Neuronal stem cell (in vitro differentiated cells): ENCODE measurements at regions not wholly inside any gene's neighbourhood (a gene's known extent, or its start where the extent isn't known, plus 50 kb on each side); places are given as distances from the start of the nearest gene placed in this dataset.
A peak's percentile ranks its signal among the peaks of the same experiment; 100 is the strongest.

ENCODE experiments used
- DNase-seq: peaks from one replicate; pipeline ENCODE4 v3.0.0-alpha.2; 2013; ENCODE audit warnings: low spot score
- H2AFZ ChIP-seq: one replicate; pipeline ENCODE4 v1.6.1; 2013; ENCODE audit warnings: mild to moderate bottlenecking, low read length, inconsistent platforms
- H2AK5ac ChIP-seq: 2 replicates; pipeline ENCODE4 v1.6.1; 2013; ENCODE audit warnings: low read depth, mild to moderate bottlenecking, inconsistent platforms, low read length, moderate library complexity, mixed read lengths
- H2BK120ac ChIP-seq: 2 replicates; pipeline ENCODE4 v1.6.1; 2013; ENCODE audit warnings: low read depth, mild to moderate bottlenecking, inconsistent platforms, low read length, moderate library complexity, mixed read lengths
- H2BK12ac ChIP-seq: one replicate; pipeline ENCODE4 v1.6.1; 2013; ENCODE audit warnings: low read length, inconsistent platforms
- H2BK15ac ChIP-seq: 2 replicates; pipeline ENCODE4 v1.6.1; 2013; ENCODE audit warnings: mild to moderate bottlenecking, low read length, inconsistent platforms, mixed read lengths
- H2BK5ac ChIP-seq: one replicate; pipeline ENCODE4 v1.6.1; 2013; ENCODE audit warnings: inconsistent platforms, mild to moderate bottlenecking, low read length, moderate library complexity
- H3K14ac ChIP-seq: one replicate; pipeline ENCODE4 v1.6.1; 2013; ENCODE audit warnings: low read length, inconsistent platforms
- H3K18ac ChIP-seq: 2 replicates; pipeline ENCODE4 v1.6.1; 2013; ENCODE audit warnings: low read length, inconsistent platforms
- H3K23ac ChIP-seq: 2 replicates; pipeline ENCODE4 v1.6.1; 2013; ENCODE audit warnings: low read depth, mild to moderate bottlenecking, mixed read lengths, low read length, inconsistent platforms; ENCODE audit not compliant: poor library complexity
- H3K27ac ChIP-seq: replicated peaks from 3 replicates; pipeline ENCODE4 v1.5.1; 2013; ENCODE audit warnings: low read length, inconsistent platforms
- H3K27me3 ChIP-seq, 3 experiments: 2 replicates each; pipeline ENCODE4 v1.6.1; 2013; ENCODE audit warnings: low read length in 3 of 3, mild to moderate bottlenecking in 2 of 3, inconsistent platforms in 1 of 3, low read depth in 1 of 3, mixed read lengths in 1 of 3, moderate library complexity in 1 of 3; ENCODE audit not compliant: control insufficient read depth in 3 of 3, insufficient read depth in 3 of 3
- H3K36me3 ChIP-seq, 2 donors: replicated peaks in 1 of 2; 2 replicates each; pipeline ENCODE4 v1.6.1; 2013; ENCODE audit warnings: low read length in 2 of 2; ENCODE audit not compliant: control insufficient read depth in 2 of 2, insufficient read depth in 2 of 2
- H3K4ac ChIP-seq: 2 replicates; pipeline ENCODE4 v1.6.1; 2013; ENCODE audit warnings: inconsistent platforms, mild to moderate bottlenecking, low read length, moderate library complexity
- H3K4me1 ChIP-seq, 2 donors: 1 replicate in 1 of 2; 2 replicates in 1 of 2; pipeline ENCODE4 v1.6.1; 2013; ENCODE audit warnings: low read length in 2 of 2, low read depth in 1 of 2; ENCODE audit not compliant: control insufficient read depth in 2 of 2, insufficient read depth in 1 of 2
- H3K4me2 ChIP-seq: one replicate; pipeline ENCODE4 v1.6.1; 2013; ENCODE audit warnings: mild to moderate bottlenecking, low read length, inconsistent platforms; ENCODE audit not compliant: insufficient read depth, poor library complexity, severe bottlenecking
- H3K4me3 ChIP-seq, 2 donors: 2 replicates each; pipeline ENCODE4 v1.5.1; 2013; ENCODE audit warnings: low read length in 2 of 2, mild to moderate bottlenecking in 2 of 2, inconsistent platforms in 1 of 2, moderate library complexity in 1 of 2
- H3K79me1 ChIP-seq: one replicate; pipeline ENCODE4 v1.6.1; 2013; ENCODE audit warnings: low read depth, mild to moderate bottlenecking, inconsistent platforms, low read length, moderate library complexity
- H3K9ac ChIP-seq: one replicate; pipeline ENCODE4 v1.6.1; 2013; ENCODE audit warnings: mild to moderate bottlenecking, low read depth, low read length, inconsistent platforms; ENCODE audit not compliant: poor library complexity
- H3K9me3 ChIP-seq, 2 donors: replicated peaks in 1 of 2; 2 replicates each; pipeline versions ENCODE3 to v1.6.1; 2013; ENCODE audit warnings: low read length in 2 of 2, mild to moderate bottlenecking in 2 of 2, inconsistent platforms in 1 of 2, low read depth in 1 of 2, mixed read lengths in 1 of 2, moderate library complexity in 1 of 2; ENCODE audit not compliant: control insufficient read depth in 2 of 2, insufficient read depth in 1 of 2
- H4K8ac ChIP-seq: one replicate; pipeline ENCODE4 v1.6.1; 2013; ENCODE audit warnings: low read depth, mild to moderate bottlenecking, inconsistent platforms, low read length, moderate library complexity
- H4K91ac ChIP-seq: one replicate; pipeline ENCODE4 v1.6.1; 2013; ENCODE audit warnings: low read length, low read depth, mild to moderate bottlenecking, inconsistent platforms; ENCODE audit not compliant: poor library complexity
- WGBS, 2 donors: extraction: QIAGEN DNeasy Blood & Tissue Kit; methylation state at CpG; one replicate each; pipeline ENCODE4 v1.1.7; 2013; ENCODE audit warnings: missing lambda C conversion rate in 2 of 2, mixed read lengths in 1 of 2; ENCODE audit not compliant: insufficient read length in 2 of 2, insufficient replicate concordance in 1 of 2; ENCODE audit errors: extremely low coverage in 2 of 2; 5-methylcytosine and 5-hydroxymethylcytosine counted together

DNA sequence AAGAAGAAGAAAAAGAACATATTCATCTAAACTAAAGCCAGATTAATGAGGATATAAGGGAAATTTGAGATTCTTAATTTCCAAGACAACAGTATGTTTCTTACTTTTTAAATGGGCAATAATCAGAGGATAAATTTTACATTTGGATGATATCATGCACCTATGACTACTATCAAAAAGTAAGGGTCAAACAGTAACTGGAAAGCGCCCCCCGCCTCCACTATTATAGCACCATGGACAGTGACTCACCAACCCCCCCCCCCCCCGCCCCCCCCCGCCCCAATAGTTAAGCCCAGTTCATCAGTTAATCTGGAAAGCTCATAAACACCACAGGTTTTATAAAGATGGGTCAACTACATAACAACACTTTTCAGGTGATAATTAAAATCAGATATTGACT, 194.3 kb upstream of the DGKB start:
- H3K79me1 ChIP-seq = no peaks in the 10 kb centered on the region
- H4K8ac ChIP-seq = no peak overlapping the region
- no peak overlapping the region for H3K9ac ChIP-seq
- no peak overlapping the region for H3K27ac ChIP-seq
- no peak overlapping the region for H3K23ac ChIP-seq
- H2AFZ ChIP-seq = no peak overlapping the region
- H2BK120ac ChIP-seq = no peak overlapping the region
- H4K91ac ChIP-seq = no peak overlapping the region
- H2AK5ac ChIP-seq = no peak overlapping the region
- no peaks in the 10 kb centered on the region for H3K9me3 ChIP-seq
- H3K4me2 ChIP-seq = no peak overlapping the region
- H3K4me1 ChIP-seq = no peaks in the 10 kb centered on the region
- H3K36me3 ChIP-seq = no peaks in the 10 kb centered on the region
- no CpG with 5 or more reads among the region's 4 CpGs for WGBS, 2 donors
- H3K27me3 ChIP-seq = no peaks in the 10 kb centered on the region
- H2BK12ac ChIP-seq = no peak overlapping the region
- no peak overlapping the region for H3K4ac ChIP-seq
- no peak overlapping the region for H2BK5ac ChIP-seq
- H3K18ac ChIP-seq = no peak overlapping the region
- DNase-seq = no peak
- H3K4me3 ChIP-seq = no peak overlapping the region
- no peak overlapping the region for H2BK15ac ChIP-seq
- no peak overlapping the region for H3K14ac ChIP-seq

DNA sequence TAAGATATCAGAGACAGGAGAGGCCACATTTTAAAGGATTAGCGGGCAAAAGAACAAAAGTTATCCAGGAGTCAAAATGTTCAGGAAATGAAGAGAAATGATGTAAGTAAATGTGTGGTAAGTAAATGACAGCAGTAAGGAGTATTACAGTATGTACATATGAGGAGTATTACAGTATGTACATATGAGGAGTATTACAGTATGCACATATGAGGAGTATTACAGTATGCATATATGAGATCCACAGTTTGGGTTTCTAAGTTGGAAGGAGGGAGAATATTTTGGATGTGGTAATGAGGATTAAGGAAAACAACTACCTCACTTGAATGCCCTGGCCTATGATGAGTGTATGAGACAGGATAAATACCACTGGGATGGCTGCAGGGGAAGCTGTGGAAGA, 192.4 kb upstream of the DGKB start:
- H3K36me3 ChIP-seq = no peaks in the 10 kb centered on the region
- no peak overlapping the region for H2BK120ac ChIP-seq
- H3K9ac ChIP-seq = no peak overlapping the region
- H3K4me1 ChIP-seq = no peaks in the 10 kb centered on the region
- DNase-seq = no peak
- H3K18ac ChIP-seq = no peak overlapping the region
- no peak overlapping the region for H3K23ac ChIP-seq
- no peak overlapping the region for H2BK15ac ChIP-seq
- WGBS, 2 donors = no CpG with 5 or more reads among the region's 1 CpG
- H2AFZ ChIP-seq = no peak overlapping the region
- no peak overlapping the region for H3K14ac ChIP-seq
- H3K4me2 ChIP-seq = no peak overlapping the region
- H2AK5ac ChIP-seq = no peak overlapping the region
- no peaks in the 10 kb centered on the region for H3K27me3 ChIP-seq
- H2BK5ac ChIP-seq = no peak overlapping the region
- H4K91ac ChIP-seq = no peak overlapping the region
- no peaks in the 10 kb centered on the region for H3K79me1 ChIP-seq
- H2BK12ac ChIP-seq = no peak overlapping the region
- H3K4ac ChIP-seq = no peak overlapping the region
- H3K9me3 ChIP-seq = no peaks in the 10 kb centered on the region
- no peak overlapping the region for H3K27ac ChIP-seq
- no peak overlapping the region for H4K8ac ChIP-seq
- H3K4me3 ChIP-seq = no peak overlapping the region

DNA sequence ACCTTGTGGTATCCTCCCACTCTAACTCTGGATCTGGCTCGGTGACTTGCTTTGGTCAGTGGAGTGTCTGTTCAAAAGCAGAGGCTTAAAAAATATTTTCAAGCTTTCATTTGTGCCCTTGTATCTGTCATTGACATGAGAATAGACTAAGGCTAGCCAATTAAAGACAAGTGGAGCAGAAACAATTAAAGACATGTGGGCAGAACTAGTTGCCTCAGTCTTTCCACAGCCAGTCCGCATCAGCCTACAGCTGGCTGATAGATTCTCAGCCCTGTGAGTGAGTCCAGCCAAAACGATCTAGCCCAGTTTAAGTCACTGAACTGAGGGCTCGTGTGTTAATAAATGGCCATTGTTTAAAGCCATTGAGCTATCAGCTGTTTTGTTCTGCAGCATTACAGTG, 185.2 kb upstream of the DGKB start:
- DNase-seq = no peak
- H3K14ac ChIP-seq = no peak overlapping the region
- H3K4me1 ChIP-seq = no peaks in the 10 kb centered on the region
- H3K36me3 ChIP-seq = no peaks in the 10 kb centered on the region
- H3K27me3 ChIP-seq = no peaks in the 10 kb centered on the region
- H2AFZ ChIP-seq = peak overlapping the region; percentile 74
- no peak overlapping the region for H3K4me2 ChIP-seq
- no peak overlapping the region for H4K91ac ChIP-seq
- H2BK12ac ChIP-seq = no peak overlapping the region
- H3K23ac ChIP-seq = no peak overlapping the region
- H2AK5ac ChIP-seq = no peak overlapping the region
- no peak overlapping the region for H2BK5ac ChIP-seq
- no peak overlapping the region for H3K27ac ChIP-seq
- no CpG with 5 or more reads among the region's 4 CpGs for WGBS, 2 donors
- no peak overlapping the region for H3K9ac ChIP-seq
- no peak overlapping the region for H4K8ac ChIP-seq
- no peak overlapping the region for H2BK15ac ChIP-seq
- H3K79me1 ChIP-seq = no peaks in the 10 kb centered on the region
- H2BK120ac ChIP-seq = no peak overlapping the region
- H3K9me3 ChIP-seq = no peaks in the 10 kb centered on the region
- H3K4ac ChIP-seq = no peak overlapping the region
- no peak overlapping the region for H3K4me3 ChIP-seq
- no peak overlapping the region for H3K18ac ChIP-seq

DNA sequence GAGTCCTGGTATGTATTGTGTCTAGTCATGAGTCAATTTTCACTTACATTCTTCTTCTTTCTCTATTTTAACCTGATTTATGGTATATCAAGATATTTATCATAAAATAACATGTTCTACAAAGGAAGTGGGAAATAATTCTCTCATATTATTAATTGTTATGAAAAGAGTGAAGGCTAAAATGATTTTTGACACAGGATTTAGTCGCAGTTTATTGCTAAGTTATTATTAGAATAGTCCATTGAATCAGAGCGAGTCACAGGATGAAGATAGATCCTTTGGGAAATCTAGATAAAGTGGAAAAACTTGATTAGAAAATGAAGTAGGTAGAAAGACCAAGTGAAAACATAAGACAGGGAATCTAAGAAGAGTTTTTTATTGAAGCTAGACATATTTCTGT, 184.3 kb upstream of the DGKB start:
- H3K36me3 ChIP-seq = no peaks in the 10 kb centered on the region
- no peaks in the 10 kb centered on the region for H3K9me3 ChIP-seq
- no peak overlapping the region for H2AFZ ChIP-seq
- H3K27ac ChIP-seq = no peak overlapping the region
- H4K8ac ChIP-seq = no peak overlapping the region
- H3K18ac ChIP-seq = no peak overlapping the region
- H2BK120ac ChIP-seq = no peak overlapping the region
- no peak overlapping the region for H3K4me2 ChIP-seq
- WGBS, 2 donors = no CpG with 5 or more reads among the region's 2 CpGs
- no peak overlapping the region for H3K4me3 ChIP-seq
- no peaks in the 10 kb centered on the region for H3K4me1 ChIP-seq
- no peaks in the 10 kb centered on the region for H3K79me1 ChIP-seq
- no peak overlapping the region for H4K91ac ChIP-seq
- no peak overlapping the region for H3K23ac ChIP-seq
- H2BK5ac ChIP-seq = no peak overlapping the region
- DNase-seq = no peak
- no peaks in the 10 kb centered on the region for H3K27me3 ChIP-seq
- no peak overlapping the region for H3K4ac ChIP-seq
- no peak overlapping the region for H3K14ac ChIP-seq
- H2AK5ac ChIP-seq = no peak overlapping the region
- H3K9ac ChIP-seq = no peak overlapping the region
- no peak overlapping the region for H2BK12ac ChIP-seq
- no peak overlapping the region for H2BK15ac ChIP-seq
